Ovary (tissue), 3 donors: ENCODE measurements at regions not wholly inside any gene's neighbourhood (a gene's known extent, or its start where the extent isn't known, plus 50 kb on each side); places are given as distances from the start of the nearest gene placed in this dataset.

Experiments used
- CTCF ChIP-seq, 3 donors: fragments of 450-650 bp in 2 of 3; fragments of 200-600 bp in 1 of 3; IDR thresholded peaks; one replicate each; pipeline versions ENCODE4 v1.5.1 to v1.8.0; 2016 to 2022; ENCODE audit warnings: antibody characterized with exemption in 3 of 3, mild to moderate bottlenecking in 1 of 3
- EP300 ChIP-seq: sonication (generic); formaldehyde crosslinking; IDR thresholded peaks from one replicate; pipeline ENCODE4 v1.6.1; 2017; ENCODE audit warnings: antibody characterized with exemption
- POLR2A ChIP-seq: fragments of 450-650 bp; IDR thresholded peaks from one replicate; pipeline ENCODE4 v1.6.1; 2017; ENCODE audit warnings: antibody characterized with exemption, mild to moderate bottlenecking, moderate library complexity
- donor health status: DM: no; HTN: no; CAD: no.

GRCh38 chr2:209371407-209371806 is 52.4 kb upstream of the MAP2 start:
- TF ChIP-seq CTCF (IDR thresholded peaks at IDR 0.05): no peak
- TF ChIP-seq EP300: no peak
- TF ChIP-seq POLR2A: no peak
